ENCODE measurements at regions not wholly inside any gene's neighbourhood (a gene's known extent, or its start where the extent isn't known, plus 50 kb on each side); places are given as distances from the start of the nearest gene placed in this dataset.

DNA sequence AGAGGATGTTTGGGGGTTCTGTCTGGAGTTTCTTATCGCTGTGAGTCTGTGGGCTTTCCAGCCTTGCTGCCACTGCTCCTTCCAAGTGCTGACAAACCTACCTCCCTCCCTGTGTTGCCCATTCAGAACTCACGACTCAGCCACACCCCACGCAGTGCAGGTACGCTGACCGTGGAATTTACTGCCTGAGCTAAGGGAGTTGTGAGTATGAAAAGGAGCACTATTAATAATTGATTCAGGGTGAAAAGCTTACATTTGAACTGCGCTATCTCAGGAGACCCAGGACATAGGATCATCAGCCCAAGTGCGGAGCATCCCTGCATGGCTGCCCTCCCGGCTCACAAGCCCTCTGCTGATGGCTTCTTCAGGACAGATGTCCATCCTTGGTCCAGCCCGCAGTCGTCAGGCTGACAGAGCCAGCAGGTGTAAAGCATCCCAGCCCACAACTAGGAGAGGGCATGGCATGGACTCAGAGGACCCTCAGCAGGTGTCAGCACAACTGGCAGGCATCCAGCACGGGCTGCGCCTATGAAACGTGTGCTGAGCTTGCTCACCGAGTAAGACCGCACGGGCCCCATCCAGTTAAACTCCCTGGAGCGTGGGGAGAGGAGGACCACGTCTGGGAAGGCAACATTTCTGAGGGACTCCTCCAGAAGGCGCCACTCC, 244.0 kb downstream of the COL4A1 start:
- TF ChIP-seq, protein P1, sequence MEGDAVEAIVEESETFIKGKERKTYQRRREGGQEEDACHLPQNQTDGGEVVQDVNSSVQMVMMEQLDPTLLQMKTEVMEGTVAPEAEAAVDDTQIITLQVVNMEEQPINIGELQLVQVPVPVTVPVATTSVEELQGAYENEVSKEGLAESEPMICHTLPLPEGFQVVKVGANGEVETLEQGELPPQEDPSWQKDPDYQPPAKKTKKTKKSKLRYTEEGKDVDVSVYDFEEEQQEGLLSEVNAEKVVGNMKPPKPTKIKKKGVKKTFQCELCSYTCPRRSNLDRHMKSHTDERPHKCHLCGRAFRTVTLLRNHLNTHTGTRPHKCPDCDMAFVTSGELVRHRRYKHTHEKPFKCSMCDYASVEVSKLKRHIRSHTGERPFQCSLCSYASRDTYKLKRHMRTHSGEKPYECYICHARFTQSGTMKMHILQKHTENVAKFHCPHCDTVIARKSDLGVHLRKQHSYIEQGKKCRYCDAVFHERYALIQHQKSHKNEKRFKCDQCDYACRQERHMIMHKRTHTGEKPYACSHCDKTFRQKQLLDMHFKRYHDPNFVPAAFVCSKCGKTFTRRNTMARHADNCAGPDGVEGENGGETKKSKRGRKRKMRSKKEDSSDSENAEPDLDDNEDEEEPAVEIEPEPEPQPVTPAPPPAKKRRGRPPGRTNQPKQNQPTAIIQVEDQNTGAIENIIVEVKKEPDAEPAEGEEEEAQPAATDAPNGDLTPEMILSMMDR (IDR thresholded peaks at IDR 0.05; ENCODE audit: unreplicated experiment) = no peak
- no peaks in the 10 kb centered on the region for H3K4me1 Mint-ChIP-seq
- H3K27ac Mint-ChIP-seq = no peak overlapping the region
- no peak for DNase-seq (ENCODE audit: low spot score in 2 of 2, unreplicated experiment in 2 of 2)
- no peak overlapping the region for H3K4me3 Mint-ChIP-seq
- H3K36me3 Mint-ChIP-seq = no peaks in the 10 kb centered on the region
- H3K27me3 Mint-ChIP-seq (ENCODE audit: low read depth) = no peaks in the 10 kb centered on the region
- H3K9me3 Mint-ChIP-seq = no peaks in the 10 kb centered on the region

DNA sequence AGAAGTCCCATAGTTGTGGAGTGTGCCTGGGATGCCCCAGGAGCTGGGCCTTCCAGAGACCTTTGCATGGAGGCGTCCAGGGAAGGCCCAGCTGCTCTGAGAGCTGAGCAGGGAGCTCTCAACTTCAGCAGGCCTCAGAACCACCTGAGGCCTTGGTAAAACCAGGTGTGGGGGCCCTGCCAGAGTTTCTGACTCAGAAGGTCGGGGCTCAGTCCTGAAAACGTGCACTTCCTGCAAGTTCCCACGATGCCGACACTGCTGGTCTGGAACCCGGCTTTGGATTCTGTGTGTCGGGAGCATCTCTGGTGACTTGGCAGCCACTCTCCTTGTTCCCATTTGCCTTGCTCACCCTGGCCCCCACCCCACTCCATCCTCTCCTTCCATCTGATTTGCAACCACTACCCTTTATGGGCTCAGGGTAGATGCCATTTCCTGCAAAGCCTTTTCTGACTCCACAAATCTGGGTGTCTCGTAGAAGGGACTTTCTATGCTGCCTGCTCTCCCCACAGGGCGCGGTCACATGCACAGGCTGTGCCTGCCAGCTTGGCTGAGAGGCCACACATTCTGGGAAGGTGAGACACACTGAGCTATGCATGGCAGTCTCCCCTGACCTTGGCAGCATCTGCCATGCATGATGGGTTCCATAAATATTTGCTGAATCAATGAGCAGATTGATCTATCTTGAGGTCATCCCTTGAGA, 244.7 kb downstream of the COL4A1 start:
- no peak for DNase-seq (ENCODE audit: low spot score in 2 of 2, unreplicated experiment in 2 of 2)
- no peaks in the 10 kb centered on the region for H3K9me3 Mint-ChIP-seq

DNA sequence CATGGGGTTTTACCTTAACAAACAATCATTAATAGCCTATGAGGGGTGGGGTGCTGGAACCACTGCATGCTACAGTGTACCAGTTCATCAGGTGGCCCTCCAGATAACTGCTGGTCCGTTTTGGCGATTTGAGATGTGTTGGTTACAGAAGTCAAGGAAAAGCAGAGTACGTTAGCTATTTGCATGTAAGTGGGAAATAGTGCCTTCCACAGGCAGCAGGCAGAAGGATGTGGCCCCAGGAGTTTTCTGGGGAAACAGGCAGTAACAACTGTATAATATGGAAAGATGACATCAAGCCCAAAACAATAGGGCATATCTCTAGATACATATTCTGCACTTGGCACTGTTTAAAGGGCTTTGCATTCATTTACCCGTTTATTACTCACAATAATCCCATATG, 245.7 kb downstream of the COL4A1 start:
- no peaks in the 10 kb centered on the region for H3K9me3 Mint-ChIP-seq
- H3K4me1 Mint-ChIP-seq = no peaks in the 10 kb centered on the region
- TF ChIP-seq, protein P1 (IDR thresholded peaks at IDR 0.05; ENCODE audit: unreplicated experiment) = no peak
- no peaks in the 10 kb centered on the region for H3K36me3 Mint-ChIP-seq
- H3K27ac Mint-ChIP-seq = no peak overlapping the region
- no peak for DNase-seq (ENCODE audit: low spot score in 2 of 2, unreplicated experiment in 2 of 2)
- no peak overlapping the region for H3K4me3 Mint-ChIP-seq
- H3K27me3 Mint-ChIP-seq (ENCODE audit: low read depth) = no peaks in the 10 kb centered on the region

More for the DNA sequence above, 244.7 kb downstream of the COL4A1 start:
- Mint-ChIP-seq H3K27ac (no peak overlapping the region), H3K27me3 (ENCODE audit: low read depth) (no peaks in the 10 kb centered on the region), H3K4me3 (no peak overlapping the region), H3K36me3 (no peaks in the 10 kb centered on the region), H3K4me1 (no peaks in the 10 kb centered on the region)
- TF ChIP-seq, protein P1 (IDR thresholded peaks at IDR 0.05; ENCODE audit: unreplicated experiment) = no peak

DNA sequence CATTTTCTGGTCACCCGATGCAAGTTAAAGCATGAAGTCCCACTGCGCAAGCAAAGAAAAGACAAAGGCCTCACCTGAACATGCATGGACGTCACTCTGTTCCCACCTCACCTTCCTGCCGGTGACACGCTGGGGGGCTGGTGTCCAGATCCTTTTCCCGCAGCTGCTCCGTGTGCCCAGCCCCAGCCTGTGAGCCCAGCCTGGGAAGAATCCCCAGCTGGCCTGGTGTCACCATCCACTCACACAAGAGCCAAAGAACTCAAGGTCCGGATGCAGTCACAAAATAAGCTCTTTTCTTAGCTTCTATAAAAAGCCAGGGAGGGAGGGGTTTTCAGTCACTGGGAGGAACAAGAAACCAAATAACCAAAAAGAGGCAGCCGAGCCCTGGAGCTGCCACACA, 249.9 kb downstream of the COL4A1 start:
- TF ChIP-seq, protein P1 (IDR thresholded peaks at IDR 0.05; ENCODE audit: unreplicated experiment) = no peak
- Mint-ChIP-seq H3K4me3 (no peak overlapping the region), H3K4me1 (no peaks in the 10 kb centered on the region), H3K27ac (no peak overlapping the region), H3K36me3 (no peaks in the 10 kb centered on the region), H3K9me3 (no peaks in the 10 kb centered on the region), H3K27me3 (ENCODE audit: low read depth) (peaks cover 2% of the 10 kb centered on the region)
- no peak for DNase-seq (ENCODE audit: low spot score in 2 of 2, unreplicated experiment in 2 of 2)

DNA sequence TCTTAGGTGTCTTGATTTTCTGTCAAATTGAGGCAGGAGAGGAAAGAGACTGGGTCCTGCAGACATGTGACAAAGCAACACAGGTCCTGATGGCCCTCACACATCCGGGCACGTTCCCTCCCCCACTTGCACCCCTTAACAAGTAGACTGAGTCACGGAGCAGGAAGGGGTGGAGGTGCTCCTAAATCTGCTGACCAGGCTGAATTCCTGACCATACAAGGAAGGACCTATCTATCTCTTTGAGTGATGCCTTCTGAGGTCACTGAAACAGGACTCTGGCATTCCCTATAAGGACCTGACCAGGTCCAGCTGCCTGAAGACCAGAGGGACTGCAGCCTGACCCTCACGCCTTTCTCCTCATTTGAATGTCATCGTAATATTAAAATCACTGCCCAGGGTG, 250.3 kb downstream of the COL4A1 start:
- Mint-ChIP-seq H3K27me3 (ENCODE audit: low read depth) (peaks cover 2% of the 10 kb centered on the region), H3K4me3 (no peak overlapping the region), H3K9me3 (no peaks in the 10 kb centered on the region), H3K27ac (no peak overlapping the region), H3K4me1 (no peaks in the 10 kb centered on the region), H3K36me3 (no peaks in the 10 kb centered on the region)
- DNase-seq (ENCODE audit: low spot score in 2 of 2, unreplicated experiment in 2 of 2) = no peak
- TF ChIP-seq, protein P1 (IDR thresholded peaks at IDR 0.05; ENCODE audit: unreplicated experiment) = no peak
